ENCODE measurements at regions not wholly inside any gene's neighbourhood (a gene's known extent, or its start where the extent isn't known, plus 50 kb on each side); places are given as distances from the start of the nearest gene placed in this dataset.

DNA sequence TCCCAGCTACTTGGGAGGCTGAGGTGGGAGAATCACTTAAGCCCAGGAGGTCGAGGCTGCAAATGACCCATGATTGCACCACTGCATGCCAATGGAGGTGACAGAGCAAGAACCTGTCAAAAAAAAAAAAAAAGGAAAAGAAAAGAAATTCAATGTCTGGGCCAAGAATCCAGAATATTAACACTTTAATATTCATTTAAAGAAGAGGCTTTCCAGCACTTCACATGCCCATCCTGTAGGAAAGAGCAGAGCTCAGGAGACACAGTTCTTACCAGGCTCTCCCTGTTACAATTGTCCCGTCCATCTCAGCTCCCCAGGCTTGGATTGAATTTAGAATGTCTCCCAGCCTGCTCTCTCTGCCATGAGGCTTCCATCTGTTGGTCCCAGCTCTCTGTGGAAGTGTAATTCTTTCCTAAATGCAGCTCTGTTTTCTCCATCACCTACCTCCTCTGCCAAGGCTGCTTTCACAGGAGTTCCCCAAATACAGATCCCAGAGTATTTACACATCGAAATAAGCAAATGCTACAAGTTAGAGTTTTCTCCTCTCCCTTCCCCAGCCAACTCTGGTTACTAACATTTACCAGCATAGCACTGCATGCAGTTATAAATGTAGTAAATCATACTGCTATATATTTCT is 116.6 kb upstream of the CDC42BPA start:
- Mint-ChIP-seq H3K27me3 (peaks cover 37% of the 10 kb centered on the region), H3K36me3 (ENCODE audit: low read depth) (no peaks in the 10 kb centered on the region), H3K27ac (no peak overlapping the region), H3K9me3 (no peaks in the 10 kb centered on the region), H3K4me1 (ENCODE audit: low read depth) (peaks cover 2% of the 10 kb centered on the region), H3K4me3 (no peak overlapping the region)
- no peak for DNase-seq

GRCh38 chr1:227433663-227434341 is 115.5 kb upstream of the CDC42BPA start:
- DNase-seq, result no peak
- Mint-ChIP-seq H3K4me1 (ENCODE audit: low read depth) (peaks cover 2% of the 10 kb centered on the region), H3K27ac (no peak overlapping the region), H3K36me3 (ENCODE audit: low read depth) (no peaks in the 10 kb centered on the region), H3K9me3 (no peaks in the 10 kb centered on the region), H3K4me3 (no peak overlapping the region), H3K27me3 (peaks cover 32% of the 10 kb centered on the region)

DNA sequence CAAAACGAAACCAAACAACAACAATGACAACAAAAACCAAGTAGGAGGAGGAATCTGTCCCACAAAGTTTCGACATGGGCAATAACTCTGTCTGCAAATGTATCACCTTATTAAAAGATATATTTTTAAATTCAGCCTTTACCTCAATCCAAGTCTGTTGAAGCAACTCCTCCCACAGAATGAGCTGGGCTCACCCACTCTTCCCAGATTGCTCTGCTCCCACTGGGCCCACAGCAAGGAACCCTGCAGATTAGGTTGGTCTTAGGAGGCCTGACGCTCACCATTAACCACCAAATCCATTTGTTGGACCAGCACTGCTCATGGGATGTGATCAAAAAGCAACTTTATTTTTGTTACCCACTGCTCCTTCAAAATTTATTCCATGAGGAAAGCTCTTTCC is 114.7 kb upstream of the CDC42BPA start:
- H3K27me3 Mint-ChIP-seq, result peaks cover 27% of the 10 kb centered on the region
- no peak overlapping the region for H3K4me3 Mint-ChIP-seq
- no peak overlapping the region for H3K27ac Mint-ChIP-seq
- H3K9me3 Mint-ChIP-seq, result no peaks in the 10 kb centered on the region
- DNase-seq, result no peak
- peaks cover 2% of the 10 kb centered on the region for H3K4me1 Mint-ChIP-seq (ENCODE audit: low read depth)
- no peaks in the 10 kb centered on the region for H3K36me3 Mint-ChIP-seq (ENCODE audit: low read depth)

DNA sequence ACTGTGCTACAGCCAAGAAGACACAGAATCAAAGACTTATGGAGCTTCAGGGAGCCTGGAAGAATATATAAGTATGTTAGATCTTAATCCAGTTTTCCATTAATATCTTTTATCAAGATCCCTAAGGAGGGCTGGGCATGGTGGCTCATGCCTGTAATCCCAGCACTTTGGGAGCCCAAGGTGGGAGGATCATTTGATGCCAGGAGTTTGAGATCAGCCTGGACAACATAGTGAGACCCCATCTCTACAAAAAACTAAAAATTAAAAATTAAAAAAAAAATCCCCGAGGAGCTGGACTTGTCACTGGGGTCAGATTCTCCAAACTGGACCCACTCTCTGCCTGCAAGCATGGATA is 113.9 kb upstream of the CDC42BPA start:
- H3K4me1 Mint-ChIP-seq (ENCODE audit: low read depth), result no peaks in the 10 kb centered on the region

DNA sequence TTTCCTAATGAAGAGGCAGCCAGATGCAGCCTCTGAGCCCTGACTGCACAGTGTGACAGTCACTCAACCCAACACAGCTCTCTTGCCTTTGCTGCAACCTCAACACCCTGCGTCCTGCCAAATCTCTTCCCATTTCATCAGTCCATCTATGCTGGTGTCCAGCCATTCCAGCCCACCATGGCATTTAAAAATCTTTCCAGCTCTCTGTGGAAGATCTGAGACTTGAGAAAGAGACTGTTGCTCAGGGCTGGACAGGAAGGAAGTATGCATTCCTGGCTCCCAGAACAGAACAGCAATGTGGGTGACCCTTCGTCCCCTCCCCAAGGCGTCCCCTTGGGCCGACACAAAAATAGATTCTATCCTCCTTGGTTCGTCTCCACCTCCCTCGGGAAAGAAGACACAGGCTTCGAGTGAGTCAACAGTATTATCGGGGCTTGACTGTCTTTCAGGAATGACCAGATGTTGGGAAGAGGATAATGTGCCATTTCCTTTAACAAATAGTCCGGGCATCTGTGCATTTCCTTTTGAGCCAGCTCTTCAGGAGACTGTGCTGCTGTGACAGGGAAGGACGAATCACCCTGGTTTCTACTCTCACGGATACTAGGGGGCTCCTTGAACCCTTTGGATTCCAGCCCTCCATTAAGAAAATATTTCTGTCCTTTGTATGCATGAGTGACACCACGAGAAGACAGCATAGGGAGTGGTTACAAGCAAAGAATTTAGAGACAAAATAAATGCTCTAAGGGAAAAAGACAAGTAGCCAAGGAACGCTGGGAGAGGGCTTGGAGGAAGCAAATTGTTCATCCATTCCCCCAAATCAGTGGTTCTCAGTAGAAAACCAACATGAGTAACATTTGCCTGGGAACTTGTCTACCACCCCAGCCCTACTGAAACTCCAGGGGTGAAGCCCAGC is 111.4 kb upstream of the CDC42BPA start:
- peaks cover 20% of the 10 kb centered on the region for H3K27me3 Mint-ChIP-seq
- no peak for DNase-seq

More for the DNA sequence above, 113.9 kb upstream of the CDC42BPA start:
- Mint-ChIP-seq H3K4me3 (no peak overlapping the region), H3K9me3 (no peaks in the 10 kb centered on the region), H3K36me3 (ENCODE audit: low read depth) (no peaks in the 10 kb centered on the region), H3K27ac (no peak overlapping the region), H3K27me3 (peaks cover 23% of the 10 kb centered on the region)
- no peak for DNase-seq

GRCh38 chr1:227428803-227429202 is 110.5 kb upstream of the CDC42BPA start:
- no peaks in the 10 kb centered on the region for H3K4me1 Mint-ChIP-seq (ENCODE audit: low read depth)
- peaks cover 27% of the 10 kb centered on the region for H3K27me3 Mint-ChIP-seq
- no peak overlapping the region for H3K4me3 Mint-ChIP-seq
- no peaks in the 10 kb centered on the region for H3K36me3 Mint-ChIP-seq (ENCODE audit: low read depth)
- no peak for DNase-seq
- H3K27ac Mint-ChIP-seq, result no peak overlapping the region
- no peaks in the 10 kb centered on the region for H3K9me3 Mint-ChIP-seq

More for the DNA sequence above, 111.4 kb upstream of the CDC42BPA start:
- no peak overlapping the region for H3K4me3 Mint-ChIP-seq
- H3K9me3 Mint-ChIP-seq, result no peaks in the 10 kb centered on the region
- H3K27ac Mint-ChIP-seq, result no peak overlapping the region
- H3K36me3 Mint-ChIP-seq (ENCODE audit: low read depth), result no peaks in the 10 kb centered on the region
- no peaks in the 10 kb centered on the region for H3K4me1 Mint-ChIP-seq (ENCODE audit: low read depth)

DNA sequence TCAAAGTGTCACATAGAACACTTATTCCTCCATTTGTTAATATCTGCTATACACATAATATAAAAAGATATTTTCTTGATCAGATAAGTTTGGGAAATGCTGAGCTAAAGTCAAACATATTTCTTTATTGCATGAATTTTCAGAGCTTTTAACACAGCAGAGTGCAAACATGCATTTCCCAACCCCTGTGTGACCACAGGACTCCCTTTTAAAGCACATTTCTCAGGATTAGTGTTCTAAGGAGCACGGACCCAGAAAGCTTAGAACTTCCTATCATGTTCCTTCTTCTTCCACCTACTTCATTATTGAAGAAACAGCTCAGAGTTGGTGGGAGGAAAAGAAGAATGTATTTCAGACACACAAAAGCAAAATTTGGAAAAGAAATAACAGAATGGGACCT is 109.1 kb upstream of the CDC42BPA start:
- H3K4me3 Mint-ChIP-seq, result no peak overlapping the region
- DNase-seq, result no peak
- no peaks in the 10 kb centered on the region for H3K4me1 Mint-ChIP-seq (ENCODE audit: low read depth)
- H3K27me3 Mint-ChIP-seq, result peaks cover 32% of the 10 kb centered on the region
- H3K27ac Mint-ChIP-seq, result no peak overlapping the region
- no peaks in the 10 kb centered on the region for H3K36me3 Mint-ChIP-seq (ENCODE audit: low read depth)
- H3K9me3 Mint-ChIP-seq, result no peaks in the 10 kb centered on the region

- Mint-ChIP-seq H3K36me3 (ENCODE audit: low read depth) (no peaks in the 10 kb centered on the region), H3K9me3 (no peaks in the 10 kb centered on the region), H3K4me3 (no peak overlapping the region), H3K27me3 (peaks cover 39% of the 10 kb centered on the region), H3K4me1 (ENCODE audit: low read depth) (no peaks in the 10 kb centered on the region), H3K27ac (no peak overlapping the region)
- no peak for DNase-seq
These were observed 106.7 kb upstream of the CDC42BPA start for GRCh38 chr1:227424953-227425352.

- no peaks in the 10 kb centered on the region for H3K9me3 Mint-ChIP-seq
- H3K36me3 Mint-ChIP-seq (ENCODE audit: low read depth), result no peaks in the 10 kb centered on the region
- H3K4me1 Mint-ChIP-seq (ENCODE audit: low read depth), result no peaks in the 10 kb centered on the region
- peaks cover 36% of the 10 kb centered on the region for H3K27me3 Mint-ChIP-seq
- DNase-seq, result no peak
- no peak overlapping the region for H3K27ac Mint-ChIP-seq
- H3K4me3 Mint-ChIP-seq, result no peak overlapping the region
These were observed 105.9 kb upstream of the CDC42BPA start for GRCh38 chr1:227424159-227424680.

- Mint-ChIP-seq H3K36me3 (ENCODE audit: low read depth) (no peaks in the 10 kb centered on the region), H3K4me1 (ENCODE audit: low read depth) (no peaks in the 10 kb centered on the region), H3K27ac (no peak overlapping the region), H3K4me3 (no peak overlapping the region), H3K9me3 (no peaks in the 10 kb centered on the region), H3K27me3 (peaks cover 33% of the 10 kb centered on the region)
- no peak for DNase-seq
These were observed 104.3 kb upstream of the CDC42BPA start for GRCh38 chr1:227422581-227422980.

DNA sequence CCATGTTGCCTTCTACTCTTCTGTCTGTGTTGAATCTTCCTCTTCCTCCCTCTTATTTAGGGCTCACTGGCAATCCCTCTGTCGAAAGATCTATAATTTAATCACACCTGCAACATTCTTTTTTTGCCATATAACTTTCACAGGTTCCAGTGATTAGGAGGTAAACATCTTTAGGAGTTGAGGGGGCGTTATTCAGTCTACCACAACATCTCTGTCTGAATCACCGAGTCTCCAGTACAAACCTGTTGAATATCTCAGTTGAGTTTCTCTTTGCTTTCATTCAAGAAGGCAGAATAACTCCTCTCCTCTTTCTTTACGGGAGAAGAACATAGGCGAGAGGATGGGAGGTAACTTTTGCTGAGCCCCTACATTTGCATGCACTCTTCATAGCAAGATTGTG is 101.9 kb upstream of the CDC42BPA start:
- DNase-seq, result no peak

GRCh38 chr1:227417756-227418480 is 99.6 kb upstream of the CDC42BPA start:
- H3K9me3 Mint-ChIP-seq, result no peaks in the 10 kb centered on the region
- no peaks in the 10 kb centered on the region for H3K36me3 Mint-ChIP-seq (ENCODE audit: low read depth)
- DNase-seq, result no peak
- peaks cover 23% of the 10 kb centered on the region for H3K27me3 Mint-ChIP-seq
- no peak overlapping the region for H3K4me3 Mint-ChIP-seq
- H3K4me1 Mint-ChIP-seq (ENCODE audit: low read depth), result no peaks in the 10 kb centered on the region
- no peak overlapping the region for H3K27ac Mint-ChIP-seq

More for the DNA sequence above, 101.9 kb upstream of the CDC42BPA start:
- Mint-ChIP-seq H3K9me3 (no peaks in the 10 kb centered on the region), H3K27me3 (peaks cover 32% of the 10 kb centered on the region), H3K36me3 (ENCODE audit: low read depth) (no peaks in the 10 kb centered on the region), H3K4me1 (ENCODE audit: low read depth) (no peaks in the 10 kb centered on the region), H3K4me3 (no peak overlapping the region), H3K27ac (no peak overlapping the region)

- no peak overlapping the region for H3K27ac Mint-ChIP-seq
- H3K4me3 Mint-ChIP-seq, result no peak overlapping the region
- no peaks in the 10 kb centered on the region for H3K4me1 Mint-ChIP-seq (ENCODE audit: low read depth)
- H3K9me3 Mint-ChIP-seq, result no peaks in the 10 kb centered on the region
- peaks cover 21% of the 10 kb centered on the region for H3K27me3 Mint-ChIP-seq
- DNase-seq, result no peak
- no peaks in the 10 kb centered on the region for H3K36me3 Mint-ChIP-seq (ENCODE audit: low read depth)
These were observed 98.0 kb upstream of the CDC42BPA start for GRCh38 chr1:227416156-227416830.
